ENCODE measurements at regions not wholly inside any gene's neighbourhood (a gene's known extent, or its start where the extent isn't known, plus 50 kb on each side); places are given as distances from the start of the nearest gene placed in this dataset.

DNA sequence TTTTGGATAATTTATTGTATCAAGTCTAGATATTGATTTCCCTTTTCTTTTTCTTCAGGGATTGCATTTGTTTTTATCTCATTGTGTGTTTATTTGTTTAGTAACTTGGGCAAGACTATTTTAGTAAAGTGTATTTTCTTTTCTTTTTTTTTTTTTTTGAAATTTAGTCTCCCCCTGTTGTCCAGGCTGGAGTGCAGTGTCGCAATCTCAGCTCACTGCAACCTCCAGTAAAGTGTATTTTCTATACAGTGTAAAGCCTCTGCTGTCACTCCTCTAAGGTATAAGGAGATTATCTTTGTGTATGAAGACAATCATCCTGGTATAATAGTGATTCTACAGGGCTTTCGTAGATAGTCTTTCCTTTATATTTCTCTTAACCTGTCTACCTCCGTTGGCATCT, 2546.0 kb downstream of the PCDH9 start:
- Histone ChIP-seq H3K36me3 (ENCODE audit: insufficient read depth in 1 of 2, low read depth in 1 of 2) (no peaks in the 10 kb centered on the region), H3K27ac (no peak overlapping the region), H3K4me1 (no peaks in the 10 kb centered on the region), H3K4me3 (no peak overlapping the region), H3K27me3 (ENCODE audit: insufficient read depth in 3 of 3, low read length in 2 of 3) (no peaks in the 10 kb centered on the region), H3K9me3 (no peaks in the 10 kb centered on the region)
- TF ChIP-seq, protein P1, sequence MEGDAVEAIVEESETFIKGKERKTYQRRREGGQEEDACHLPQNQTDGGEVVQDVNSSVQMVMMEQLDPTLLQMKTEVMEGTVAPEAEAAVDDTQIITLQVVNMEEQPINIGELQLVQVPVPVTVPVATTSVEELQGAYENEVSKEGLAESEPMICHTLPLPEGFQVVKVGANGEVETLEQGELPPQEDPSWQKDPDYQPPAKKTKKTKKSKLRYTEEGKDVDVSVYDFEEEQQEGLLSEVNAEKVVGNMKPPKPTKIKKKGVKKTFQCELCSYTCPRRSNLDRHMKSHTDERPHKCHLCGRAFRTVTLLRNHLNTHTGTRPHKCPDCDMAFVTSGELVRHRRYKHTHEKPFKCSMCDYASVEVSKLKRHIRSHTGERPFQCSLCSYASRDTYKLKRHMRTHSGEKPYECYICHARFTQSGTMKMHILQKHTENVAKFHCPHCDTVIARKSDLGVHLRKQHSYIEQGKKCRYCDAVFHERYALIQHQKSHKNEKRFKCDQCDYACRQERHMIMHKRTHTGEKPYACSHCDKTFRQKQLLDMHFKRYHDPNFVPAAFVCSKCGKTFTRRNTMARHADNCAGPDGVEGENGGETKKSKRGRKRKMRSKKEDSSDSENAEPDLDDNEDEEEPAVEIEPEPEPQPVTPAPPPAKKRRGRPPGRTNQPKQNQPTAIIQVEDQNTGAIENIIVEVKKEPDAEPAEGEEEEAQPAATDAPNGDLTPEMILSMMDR (IDR thresholded peaks at IDR 0.05): no peak
- DNase-seq: no peak
- intact Hi-C loops (cut with DNase I): no loop called here
- no peak for ATAC-seq
- 69 to 80% (median 77%) methylated on average over 3 of the region's 3 CpGs for WGBS, 3 donors

DNA sequence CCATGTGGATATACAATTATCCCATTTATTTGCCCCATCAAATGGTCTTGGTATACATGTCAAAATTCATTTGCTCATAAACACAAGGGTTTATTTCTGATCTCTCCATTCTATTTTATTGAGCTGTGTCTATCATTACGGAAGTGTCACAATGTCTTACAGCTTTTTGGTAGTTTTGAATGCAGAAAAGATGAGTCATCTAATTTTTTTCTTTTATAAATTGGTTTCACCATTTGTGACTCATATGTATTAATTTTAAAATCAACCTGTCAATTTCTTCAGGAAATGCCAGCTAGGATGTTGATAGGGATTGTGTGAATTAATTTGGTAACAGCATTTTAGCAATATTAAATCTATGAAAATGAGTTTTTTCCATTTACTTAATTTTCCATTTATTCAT, 2549.4 kb downstream of the PCDH9 start:
- H3K36me3 ChIP-seq (ENCODE audit: insufficient read depth in 1 of 2, low read depth in 1 of 2): no peaks in the 10 kb centered on the region
- 89 to 91% (median 91%) methylated on average over 1 of the region's 1 CpG for WGBS, 3 donors
- intact Hi-C loops (cut with DNase I): no loop called here

DNA sequence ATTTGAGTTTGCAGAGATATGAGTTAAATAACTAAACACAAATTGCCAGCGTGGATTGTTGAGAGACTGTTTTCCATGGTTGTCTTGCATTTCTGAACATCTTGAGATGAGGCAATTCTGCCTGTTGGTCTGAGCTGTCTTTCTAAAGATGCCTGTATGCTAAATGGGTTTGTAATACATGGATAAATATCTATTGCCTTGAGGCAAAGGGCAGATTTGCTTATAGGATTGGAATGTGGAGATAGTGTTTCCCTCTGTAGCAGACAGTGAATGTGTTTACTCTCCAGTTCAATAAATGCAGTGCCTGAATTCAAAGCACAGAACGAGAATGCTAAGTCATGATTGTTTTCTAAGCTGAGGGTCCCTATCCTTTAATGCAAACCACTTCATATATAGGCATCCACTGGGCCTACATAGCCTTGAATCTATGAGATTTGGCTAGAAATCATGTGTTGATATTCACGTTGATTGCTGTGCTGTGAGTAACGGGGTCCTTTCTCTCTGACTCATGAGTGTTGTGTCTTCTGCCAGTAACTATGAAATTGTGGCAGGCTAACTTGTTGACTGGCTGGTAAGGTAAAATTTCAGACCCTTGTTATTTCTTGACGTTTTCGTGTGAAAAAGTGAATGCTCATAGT, 2554.8 kb downstream of the PCDH9 start:
- ATAC-seq (no peak), DNase-seq (no peak)
- intact Hi-C loops (cut with DNase I): no loop called here
- Histone ChIP-seq H3K4me3 (no peak overlapping the region), H3K36me3 (ENCODE audit: insufficient read depth in 1 of 2, low read depth in 1 of 2) (no peaks in the 10 kb centered on the region), H3K27ac (no peak overlapping the region), H3K4me1 (no peaks in the 10 kb centered on the region), H3K27me3 (ENCODE audit: insufficient read depth in 3 of 3, low read length in 2 of 3) (no peaks in the 10 kb centered on the region), H3K9me3 (no peaks in the 10 kb centered on the region)
- TF ChIP-seq, protein P1 (IDR thresholded peaks at IDR 0.05): no peak
- WGBS, 3 donors: 59 to 75% (median 72%) methylated on average over 6 of the region's 6 CpGs

More for the DNA sequence above, 2549.4 kb downstream of the PCDH9 start:
- H3K27ac ChIP-seq: no peak overlapping the region
- no peak overlapping the region for H3K4me3 ChIP-seq
- no peaks in the 10 kb centered on the region for H3K4me1 ChIP-seq
- H3K9me3 ChIP-seq: no peaks in the 10 kb centered on the region
- ATAC-seq (no peak), DNase-seq (no peak)
- TF ChIP-seq, protein P1 (IDR thresholded peaks at IDR 0.05): no peak
- H3K27me3 ChIP-seq (ENCODE audit: insufficient read depth in 3 of 3, low read length in 2 of 3): no peaks in the 10 kb centered on the region

DNA sequence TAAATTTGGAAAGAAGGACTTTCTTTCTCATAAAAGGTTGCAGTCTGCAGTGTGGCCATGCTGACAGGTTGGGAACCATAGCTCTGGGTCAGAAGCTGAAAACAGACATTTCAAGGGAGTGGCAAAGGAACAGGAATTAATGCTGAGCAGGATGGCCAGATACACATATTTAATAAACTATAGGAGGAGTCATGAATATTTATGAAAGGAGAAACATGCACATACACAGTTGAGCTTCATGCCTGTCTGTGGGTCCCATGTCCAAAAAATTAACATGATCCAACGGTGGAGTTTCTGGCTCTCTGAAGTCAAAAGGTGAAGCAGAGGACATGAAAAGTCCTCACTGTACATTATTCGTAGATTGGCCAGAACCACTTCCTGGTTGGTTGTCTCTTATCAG, 2556.0 kb downstream of the PCDH9 start:
- intact Hi-C loops (cut with DNase I): no loop called here
- Histone ChIP-seq H3K4me1 (no peaks in the 10 kb centered on the region), H3K4me3 (no peak overlapping the region), H3K27ac (no peak overlapping the region), H3K27me3 (ENCODE audit: insufficient read depth in 3 of 3, low read length in 2 of 3) (no peaks in the 10 kb centered on the region), H3K9me3 (no peaks in the 10 kb centered on the region), H3K36me3 (ENCODE audit: insufficient read depth in 1 of 2, low read depth in 1 of 2) (no peaks in the 10 kb centered on the region)
- 63 to 80% (median 79%) methylated on average over 2 of the region's 2 CpGs for WGBS, 3 donors
- DNase-seq: no peak
- TF ChIP-seq, protein P1 (IDR thresholded peaks at IDR 0.05): no peak
- ATAC-seq: no peak

DNA sequence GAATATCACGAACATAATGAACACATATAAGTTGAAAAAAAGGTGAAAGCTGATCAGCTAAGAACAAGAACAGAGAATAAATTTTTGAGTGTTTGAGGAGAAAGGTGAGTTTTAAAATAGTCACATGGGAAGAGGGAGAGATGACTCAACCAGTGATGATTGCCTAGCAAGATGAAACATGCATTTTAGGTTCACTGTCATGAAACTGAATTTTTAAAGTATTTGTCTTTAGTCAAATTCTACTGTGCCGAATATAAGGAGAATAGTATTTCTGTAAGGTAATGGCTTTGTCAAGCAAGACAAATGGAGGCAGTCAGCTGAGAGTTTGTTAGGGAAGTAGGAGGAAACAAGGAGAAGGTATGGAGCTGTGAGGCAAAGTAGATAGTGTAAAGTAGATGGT, 2557.4 kb downstream of the PCDH9 start:
- DNase-seq (no peak), ATAC-seq (no peak)
- Histone ChIP-seq H3K9me3 (no peaks in the 10 kb centered on the region), H3K4me3 (no peak overlapping the region), H3K4me1 (no peaks in the 10 kb centered on the region), H3K27me3 (ENCODE audit: insufficient read depth in 3 of 3, low read length in 2 of 3) (no peaks in the 10 kb centered on the region), H3K36me3 (ENCODE audit: insufficient read depth in 1 of 2, low read depth in 1 of 2) (no peaks in the 10 kb centered on the region), H3K27ac (no peak overlapping the region)
- 85 to 93% (median 90%) methylated on average over 2 of the region's 2 CpGs for WGBS, 3 donors
- intact Hi-C loops (cut with DNase I): no loop called here
- TF ChIP-seq, protein P1 (IDR thresholded peaks at IDR 0.05): no peak

Data from psoas muscle (tissue), 7 donors.